Ascending aorta (tissue), 2 donors: ENCODE measurements at regions not wholly inside any gene's neighbourhood (a gene's known extent, or its start where the extent isn't known, plus 50 kb on each side); places are given as distances from the start of the nearest gene placed in this dataset.

Experiments used
- DNase-seq, 2 donors: peaks; one replicate each; pipeline ENCODE4 v3.0.0-alpha.2; 2019; ENCODE audit warnings: low spot score in 2 of 2
- H3K27ac ChIP-seq, 2 donors: fragments of 200-600 bp; sonication (generic); one replicate each; pipeline ENCODE4 v1.5.1; 2016 to 2017; ENCODE audit warnings: mild to moderate bottlenecking in 1 of 2
- H3K27me3 ChIP-seq: fragments of 200-600 bp; sonication (generic); one replicate; pipeline ENCODE4 v1.5.1; 2017
- H3K36me3 ChIP-seq, 2 donors: fragments of 200-600 bp; sonication (generic); one replicate each; pipeline ENCODE4 v1.5.1; 2016
- H3K4me1 ChIP-seq, 2 donors: fragments of 200-600 bp; sonication (generic); one replicate each; pipeline ENCODE4 v1.5.1; 2016 to 2017; ENCODE audit warnings: mild to moderate bottlenecking in 1 of 2
- H3K4me3 ChIP-seq, 2 donors: fragments of 200-600 bp; sonication (generic); one replicate each; pipeline ENCODE4 v1.5.1; 2016 to 2017; ENCODE audit warnings: mild to moderate bottlenecking in 1 of 2
- H3K9me3 ChIP-seq, 2 donors: fragments of 200-600 bp; sonication (generic); one replicate each; pipeline ENCODE4 v1.5.1; 2016
- CTCF ChIP-seq, 3 experiments: fragments of 200-600 bp in 2 of 3; fragments of 450-650 bp in 1 of 3; sonication (generic) in 2 of 3; IDR thresholded peaks; one replicate each; pipeline ENCODE4 v1.5.1; 2016 to 2019; ENCODE audit warnings: antibody characterized with exemption in 3 of 3, mild to moderate bottlenecking in 1 of 3, moderate library complexity in 1 of 3
- intact Hi-C: fragments of 100-400 bp; cut with DNase I; formaldehyde crosslinking; loops from one replicate; pipeline ENCODE4 v1.15.1; 2023

GRCh38 chr18:42412281-42412680 lies 457.2 kb downstream of the PIK3C3 start:
- Histone ChIP-seq H3K4me1 (no peaks in the 10 kb centered on the region), H3K4me3 (no peak overlapping the region), H3K9me3 (no peaks in the 10 kb centered on the region), H3K36me3 (no peaks in the 10 kb centered on the region), H3K27me3 (no peaks in the 10 kb centered on the region), H3K27ac (no peak overlapping the region)
- DNase-seq = no peak
- intact Hi-C loops = no loop called here
- TF ChIP-seq CTCF (IDR thresholded peaks at IDR 0.05) = no peak

GRCh38 chr18:42412896-42413295 lies 457.9 kb downstream of the PIK3C3 start:
- Histone ChIP-seq H3K4me3 (no peak overlapping the region), H3K27ac (no peak overlapping the region)
- intact Hi-C loops = no loop called here

GRCh38 chr18:42413870-42414269 lies 458.8 kb downstream of the PIK3C3 start:
- H3K27ac ChIP-seq = no peak overlapping the region
- no peaks in the 10 kb centered on the region for H3K27me3 ChIP-seq
- H3K4me3 ChIP-seq = no peak overlapping the region
- DNase-seq = no peak
- H3K9me3 ChIP-seq = no peaks in the 10 kb centered on the region
- intact Hi-C loops = no loop called here
- H3K36me3 ChIP-seq = no peaks in the 10 kb centered on the region
- no peak for TF ChIP-seq CTCF (IDR thresholded peaks at IDR 0.05)
- H3K4me1 ChIP-seq = no peaks in the 10 kb centered on the region

More at GRCh38 chr18:42412896-42413295, 457.9 kb downstream of the PIK3C3 start:
- TF ChIP-seq CTCF (IDR thresholded peaks at IDR 0.05) = no peak
- DNase-seq = no peak
- H3K27me3 ChIP-seq = no peaks in the 10 kb centered on the region
- no peaks in the 10 kb centered on the region for H3K4me1 ChIP-seq
- no peaks in the 10 kb centered on the region for H3K36me3 ChIP-seq
- H3K9me3 ChIP-seq = no peaks in the 10 kb centered on the region

GRCh38 chr18:42414756-42415454 lies 459.9 kb downstream of the PIK3C3 start:
- intact Hi-C loops = no loop called here
- no peak overlapping the region for H3K4me3 ChIP-seq
- H3K27me3 ChIP-seq = no peaks in the 10 kb centered on the region
- no peaks in the 10 kb centered on the region for H3K36me3 ChIP-seq
- H3K9me3 ChIP-seq = no peaks in the 10 kb centered on the region
- no peak for DNase-seq
- no peak overlapping the region for H3K27ac ChIP-seq
- H3K4me1 ChIP-seq = no peaks in the 10 kb centered on the region
- TF ChIP-seq CTCF (IDR thresholded peaks at IDR 0.05) = no peak

- TF ChIP-seq CTCF (IDR thresholded peaks at IDR 0.05) = no peak
- Histone ChIP-seq H3K4me3 (no peak overlapping the region), H3K4me1 (no peaks in the 10 kb centered on the region), H3K9me3 (no peaks in the 10 kb centered on the region), H3K27ac (no peak overlapping the region), H3K27me3 (no peaks in the 10 kb centered on the region), H3K36me3 (no peaks in the 10 kb centered on the region)
- DNase-seq = no peak
- intact Hi-C loops = no loop called here
These were observed 462.2 kb downstream of the PIK3C3 start for GRCh38 chr18:42417189-42417588.

GRCh38 chr18:42418121-42418520 lies 463.1 kb downstream of the PIK3C3 start:
- no peak for DNase-seq
- intact Hi-C loops = no loop called here
- TF ChIP-seq CTCF (IDR thresholded peaks at IDR 0.05) = no peak
- no peaks in the 10 kb centered on the region for H3K4me1 ChIP-seq
- H3K36me3 ChIP-seq = no peaks in the 10 kb centered on the region
- H3K27ac ChIP-seq = no peak overlapping the region
- no peaks in the 10 kb centered on the region for H3K9me3 ChIP-seq
- H3K4me3 ChIP-seq = no peak overlapping the region
- no peaks in the 10 kb centered on the region for H3K27me3 ChIP-seq
